ENCODE measurements at regions not wholly inside any gene's neighbourhood (a gene's known extent, or its start where the extent isn't known, plus 50 kb on each side); places are given as distances from the start of the nearest gene placed in this dataset.

GRCh38 chr1:59083946-59084865 is 212.7 kb upstream of the FGGY start:
- no peaks in the 10 kb centered on the region for H3K36me3 ChIP-seq
- peaks cover 0 to 5% (median 0%) of the 10 kb centered on the region in 4 donors for H3K4me1 ChIP-seq
- intact Hi-C loops (cut with DNase I): no loop called here
- TF ChIP-seq CTCF (IDR thresholded peaks at IDR 0.05) (no peak), POLR2A (IDR thresholded peaks at IDR 0.05) (no peak), EP300 (IDR thresholded peaks at IDR 0.05) (no peak), POLR2AphosphoS5 (IDR thresholded peaks at IDR 0.05) (no peak)
- WGBS, 2 donors: 55 to 75% methylated on average over 9 of the region's 9 CpGs
- no peaks in the 10 kb centered on the region for H3K27me3 ChIP-seq
- H3K27ac ChIP-seq: no peak overlapping the region
- H3K4me3 ChIP-seq: no peak overlapping the region
- H3K9me3 ChIP-seq: peaks cover 0 to 4% (median 0%) of the 10 kb centered on the region in 4 donors
- no peak for DNase-seq

GRCh38 chr1:59085101-59085500 is 211.8 kb upstream of the FGGY start:
- intact Hi-C loops (cut with DNase I): no loop called here
- H3K27me3 ChIP-seq: no peaks in the 10 kb centered on the region
- peaks cover 0 to 4% (median 0%) of the 10 kb centered on the region in 4 donors for H3K9me3 ChIP-seq
- DNase-seq: no peak
- H3K4me3 ChIP-seq: no peak overlapping the region
- H3K27ac ChIP-seq: no peak overlapping the region
- 89 to 97% methylated on average over 3 of the region's 3 CpGs for WGBS, 2 donors
- peaks cover 0 to 5% (median 0%) of the 10 kb centered on the region in 4 donors for H3K4me1 ChIP-seq
- TF ChIP-seq POLR2AphosphoS5 (IDR thresholded peaks at IDR 0.05) (no peak), POLR2A (IDR thresholded peaks at IDR 0.05) (no peak), EP300 (IDR thresholded peaks at IDR 0.05) (no peak), CTCF (IDR thresholded peaks at IDR 0.05) (no peak)
- H3K36me3 ChIP-seq: no peaks in the 10 kb centered on the region

GRCh38 chr1:59089036-59089798 is 207.7 kb upstream of the FGGY start:
- Histone ChIP-seq H3K9me3 (peaks cover 0 to 4% (median 0%) of the 10 kb centered on the region in 4 donors), H3K4me1 (no peaks in the 10 kb centered on the region), H3K36me3 (no peaks in the 10 kb centered on the region), H3K27ac (no peak overlapping the region), H3K27me3 (no peaks in the 10 kb centered on the region), H3K4me3 (no peak overlapping the region)
- no peak for TF ChIP-seq CTCF (IDR thresholded peaks at IDR 0.05)
- TF ChIP-seq POLR2A (IDR thresholded peaks at IDR 0.05): no peak
- TF ChIP-seq EP300 (IDR thresholded peaks at IDR 0.05): no peak
- no peak for TF ChIP-seq POLR2AphosphoS5 (IDR thresholded peaks at IDR 0.05)
- DNase-seq: no peak
- WGBS, 2 donors: 94 to 95% methylated on average over 4 of the region's 4 CpGs
- intact Hi-C loops (cut with DNase I): no loop called here

- peaks cover 0 to 4% (median 0%) of the 10 kb centered on the region in 4 donors for H3K9me3 ChIP-seq
- no peak for DNase-seq
- 29 to 73% methylated on average over 4 of the region's 4 CpGs for WGBS, 2 donors
- H3K27me3 ChIP-seq: no peaks in the 10 kb centered on the region
- no peaks in the 10 kb centered on the region for H3K4me1 ChIP-seq
- intact Hi-C loops (cut with DNase I): no loop called here
- no peaks in the 10 kb centered on the region for H3K36me3 ChIP-seq
- no peak overlapping the region for H3K4me3 ChIP-seq
- TF ChIP-seq POLR2A (IDR thresholded peaks at IDR 0.05) (no peak), POLR2AphosphoS5 (IDR thresholded peaks at IDR 0.05) (no peak), CTCF (IDR thresholded peaks at IDR 0.05) (no peak), EP300 (IDR thresholded peaks at IDR 0.05) (no peak)
- H3K27ac ChIP-seq: no peak overlapping the region
Measured at GRCh38 chr1:59089922-59090457, 206.9 kb upstream of the FGGY start.

All from sigmoid colon (tissue), 6 donors.